IMR-90 (cell line): ENCODE measurements at regions not wholly inside any gene's neighbourhood (a gene's known extent, or its start where the extent isn't known, plus 50 kb on each side); places are given as distances from the start of the nearest gene placed in this dataset.

Source experiments
- ATAC-seq: fragments of 200-7000 bp; cut with Tn5 transposase; 2 replicates; pipeline ENCODE4 v1.9.1; 2020; ENCODE audit warnings: low read depth, mild to moderate bottlenecking, moderate library complexity
- BruUV-seq: library from RNA; stranded (reverse); fragments of 400-500 nt; replicated peaks from 2 replicates; lab custom pipeline; 2021; lab: Mats Ljungman, UMichigan
- CTCF ChIA-PET: fragments of 300-600 bp; formaldehyde crosslinking; extraction: SDS; loops from one replicate; lab custom pipeline; 2021; ENCODE audit warnings: antibody characterized with exemption; lab: Yijun Ruan, JAX
- POLR2A ChIA-PET: fragments of 300-600 bp; sonication (Branson Sonifier 250); formaldehyde crosslinking; loops from one replicate; lab custom pipeline; 2022; ENCODE audit warnings: antibody characterized with exemption; ENCODE audit not compliant: unreplicated experiment; lab: Charles Lee
- DNase-seq: peaks from one replicate; pipeline ENCODE4 v3.0.0; 2013
- H2AFZ ChIP-seq: replicated peaks from 2 replicates; pipeline ENCODE3; 2013; ENCODE audit warnings: low read length, mild to moderate bottlenecking; ENCODE audit not compliant: poor library complexity
- H2AK5ac ChIP-seq: 2 replicates; pipeline ENCODE4 v1.6.1; 2013; ENCODE audit warnings: low read depth, low read length, inconsistent platforms
- H2AK9ac ChIP-seq: replicated peaks from 2 replicates; pipeline ENCODE3; 2013; ENCODE audit warnings: mild to moderate bottlenecking, low read depth, low read length, moderate library complexity; ENCODE audit not compliant: poor library complexity
- H2BK120ac ChIP-seq: 2 replicates; pipeline ENCODE4 v1.6.1; 2013; ENCODE audit warnings: low read depth, low read length, inconsistent platforms
- H2BK15ac ChIP-seq: 3 replicates; pipeline ENCODE4 v1.6.1; 2013; ENCODE audit warnings: low read depth, low read length, inconsistent platforms
- H2BK20ac ChIP-seq: 2 replicates; pipeline ENCODE4 v1.6.1; 2013; ENCODE audit warnings: low read depth, mild to moderate bottlenecking, inconsistent platforms, low read length, moderate library complexity
- H2BK5ac ChIP-seq: 2 replicates; pipeline ENCODE4 v1.6.1; 2013; ENCODE audit warnings: mild to moderate bottlenecking, low read depth, low read length, inconsistent platforms; ENCODE audit not compliant: poor library complexity, severe bottlenecking
- H3K14ac ChIP-seq: replicated peaks from 2 replicates; pipeline ENCODE4 v1.6.1; 2013; ENCODE audit warnings: low read depth, low read length, inconsistent platforms
- H3K18ac ChIP-seq: 2 replicates; pipeline ENCODE4 v1.6.1; 2013; ENCODE audit warnings: low read depth, low read length, control low read depth
- H3K23ac ChIP-seq: 2 replicates; pipeline ENCODE4 v1.6.1; 2013; ENCODE audit warnings: low read depth, low read length, inconsistent platforms
- H3K27ac ChIP-seq: 2 replicates; pipeline ENCODE4 v1.5.1; 2013; ENCODE audit warnings: mild to moderate bottlenecking, control low read depth, low read length; ENCODE audit not compliant: insufficient read depth
- H3K27me3 ChIP-seq: 2 replicates; pipeline ENCODE4 v1.6.1; 2013; ENCODE audit warnings: low read length; ENCODE audit not compliant: control insufficient read depth, insufficient read depth
- H3K36me3 ChIP-seq: 2 replicates; pipeline ENCODE4 v1.6.1; 2013; ENCODE audit warnings: low read length, mixed read lengths; ENCODE audit not compliant: control insufficient read depth, insufficient read depth
- H3K4ac ChIP-seq: 2 replicates; pipeline ENCODE4 v1.6.1; 2013; ENCODE audit warnings: low read depth, low read length, inconsistent platforms
- H3K4me1 ChIP-seq: 2 replicates; pipeline ENCODE4 v1.6.1; 2013; ENCODE audit warnings: low read length, mixed read lengths; ENCODE audit not compliant: control insufficient read depth, insufficient read depth
- H3K4me2 ChIP-seq: 2 replicates; pipeline ENCODE4 v1.6.1; 2013; ENCODE audit warnings: low read depth, mild to moderate bottlenecking, control low read depth, low read length, moderate library complexity
- H3K4me3 ChIP-seq: 2 replicates; pipeline ENCODE4 v1.5.1; 2013; ENCODE audit warnings: low read depth, mild to moderate bottlenecking, control low read depth, low read length, moderate library complexity; ENCODE audit not compliant: insufficient read depth
- H3K56ac ChIP-seq: 2 replicates; pipeline ENCODE4 v1.6.1; 2013; ENCODE audit warnings: low read length, inconsistent platforms; ENCODE audit not compliant: insufficient read depth; ENCODE audit errors: extremely low read depth
- H3K79me1 ChIP-seq, 2 experiments: 2 replicates each; pipeline ENCODE4 v1.6.1; 2013; ENCODE audit warnings: low read length in 2 of 2, inconsistent platforms in 1 of 2, low read depth in 1 of 2
- H3K9ac ChIP-seq: 2 replicates; pipeline ENCODE4 v1.6.1; 2013; ENCODE audit warnings: low read depth, low read length, control low read depth
- H3K9me1 ChIP-seq: 2 replicates; pipeline ENCODE4 v1.6.1; 2013; ENCODE audit warnings: low read length, inconsistent platforms; ENCODE audit not compliant: insufficient read depth
- H3K9me3 ChIP-seq: 2 replicates; pipeline ENCODE4 v1.6.1; 2013; ENCODE audit warnings: low read length; ENCODE audit not compliant: control insufficient read depth, insufficient read depth
- H4K20me1 ChIP-seq: 2 replicates; pipeline ENCODE4 v1.6.1; 2013; ENCODE audit warnings: low read length, inconsistent platforms; ENCODE audit not compliant: insufficient read depth
- H4K5ac ChIP-seq: 2 replicates; pipeline ENCODE4 v1.6.1; 2013; ENCODE audit warnings: mild to moderate bottlenecking, low read depth, low read length, control low read depth
- H4K8ac ChIP-seq, 2 experiments: 2 replicates each; pipeline ENCODE4 v1.6.1; 2013; ENCODE audit warnings: low read depth in 2 of 2, low read length in 2 of 2, control low read depth in 1 of 2, inconsistent platforms in 1 of 2
- H4K91ac ChIP-seq: 2 replicates; pipeline ENCODE4 v1.6.1; 2013; ENCODE audit warnings: low read depth, low read length, inconsistent platforms; ENCODE audit not compliant: insufficient read depth
- BHLHE40 ChIP-seq: fragments of 150-350 bp; IDR thresholded peaks from 2 replicates; pipeline ENCODE4 v1.6.1; 2016; ENCODE audit warnings: mild to moderate bottlenecking, low read depth, low read length
- CEBPB ChIP-seq: IDR thresholded peaks from 2 replicates; pipeline ENCODE4 v1.6.1; 2012; ENCODE audit warnings: low read depth, low read length, improper control_type of control experiment
- FOS ChIP-seq: fragments of 150-350 bp; IDR thresholded peaks from 2 replicates; pipeline ENCODE4 v1.6.1; 2016; ENCODE audit warnings: low read depth, low read length
- MAZ ChIP-seq: IDR thresholded peaks from 2 replicates; pipeline ENCODE4 v1.6.1; 2012; ENCODE audit warnings: low read depth, mild to moderate bottlenecking, low read length, improper control_type of control experiment, moderate library complexity, borderline replicate concordance
- RFX5 ChIP-seq: IDR thresholded peaks from 2 replicates; pipeline ENCODE4 v1.8.0; 2012; ENCODE audit warnings: low read depth, mild to moderate bottlenecking, low read length, moderate library complexity
- WGBS, 2 experiments: methylation state at CpG; one replicate each; pipeline versions ENCODE4 v1.1.5 to v1.1.7; 2013; ENCODE audit warnings: missing lambda C conversion rate in 2 of 2; ENCODE audit not compliant: insufficient read length in 1 of 2; ENCODE audit errors: extremely low coverage in 2 of 2; 5-methylcytosine and 5-hydroxymethylcytosine counted together
- dilution Hi-C: fragments of 300-500 bp; cut with HindIII; formaldehyde crosslinking; loops from one replicate; pipeline ENCODE4 v1.14.3; 2018; ENCODE audit warnings: low sequenced_read_pairs; ENCODE audit not compliant: unreplicated experiment
- in situ Hi-C: fragments of 300-500 bp; cut with MboI; formaldehyde crosslinking; loops from 3 replicates; pipeline ENCODE4 v1.14.3; 2019; ENCODE audit warnings: low sequenced_read_pairs, inconsistent platforms, mixed read lengths
- intact Hi-C: fragments of 100-400 bp; cut with micrococcal nuclease; formaldehyde crosslinking; loops from 2 replicates; pipeline ENCODE4 v1.10.0; 2022

- Histone ChIP-seq H2AK9ac (no peak overlapping the region), H2BK120ac (no peak overlapping the region), H3K4me1 (no peaks in the 10 kb centered on the region), H2AK5ac (no peak overlapping the region), H3K9me3 (peaks cover 5% of the 10 kb centered on the region; the same call in 1 of the 2 replicates), H4K8ac (no peak overlapping the region), H3K79me1 (no peaks in the 10 kb centered on the region), H2BK15ac (no peak overlapping the region), H2AFZ (no peak overlapping the region), H4K5ac (no peak overlapping the region), H3K14ac (no peak overlapping the region), H3K4me2 (no peak overlapping the region), H3K36me3 (no peaks in the 10 kb centered on the region), H2BK5ac (no peak overlapping the region), H3K4me3 (no peak overlapping the region), H3K27me3 (no peaks in the 10 kb centered on the region), H3K9ac (no peak overlapping the region), H3K27ac (no peak overlapping the region), H4K91ac (no peak overlapping the region), H3K18ac (no peak overlapping the region), H3K23ac (no peak overlapping the region), H3K56ac (no peak overlapping the region), H3K9me1 (no peaks in the 10 kb centered on the region), H3K4ac (no peak overlapping the region), H2BK20ac (no peak overlapping the region), H4K20me1 (no peaks in the 10 kb centered on the region)
- intact Hi-C loops, result no loop called here
- dilution Hi-C loops, result no loop called here
- in situ Hi-C loops, result no loop called here
- BruUV-seq, result no TSS peak
- CTCF ChIA-PET, result no interaction called here
- no peak for ATAC-seq
- POLR2A ChIA-PET, result no interaction called here
- WGBS, 2 experiments, result no CpG with 5 or more reads among the region's 3 CpGs
- TF ChIP-seq BHLHE40 (peak; percentile 40; the same call in 1 of the 2 replicates), FOS (peak; percentile 24; the same call in 1 of the 2 replicates), CEBPB (peak; percentile 80), RFX5 (no peak), MAZ (no peak)
- peak; percentile 50 for DNase-seq
These were observed 305.9 kb upstream of the TMEFF2 start for GRCh38 chr2:192500550-192501200.
